ENCODE measurements at regions not wholly inside any gene's neighbourhood (a gene's known extent, or its start where the extent isn't known, plus 50 kb on each side); places are given as distances from the start of the nearest gene placed in this dataset.

- H3K36me3 ChIP-seq (ENCODE audit: control insufficient read depth, insufficient read depth, low read length), result no peaks in the 10 kb centered on the region
- no peak for DNase-seq (ENCODE audit: low read depth in 2 of 2)
Measured at GRCh38 chr10:28801869-28802268, 124.5 kb downstream of the BAMBI start.

GRCh38 chr10:28805390-28805789 is 128.1 kb downstream of the BAMBI start:
- no peak overlapping the region for H3K27ac ChIP-seq (ENCODE audit: insufficient read depth, low read length)
- no peak for TF ChIP-seq EZH2 (IDR thresholded peaks at IDR 0.05; ENCODE audit: low read length, missing control alignments)
- no peak for TF ChIP-seq CTCF (conservative IDR thresholded peaks at IDR 0.05 in 1 of 2, IDR thresholded peaks at IDR 0.05 in 1 of 2; ENCODE audit: low read depth in 1 of 2, low read length in 2 of 2)
- no peak overlapping the region for H3K4me3 ChIP-seq (replicated peaks in 1 of 4; ENCODE audit: control extremely low read depth in 1 of 4, insufficient read depth in 1 of 4, low read depth in 3 of 4, low read length in 4 of 4)
- H3K27me3 ChIP-seq (ENCODE audit: control insufficient read depth, insufficient read depth, low read length), result no peaks in the 10 kb centered on the region
- H3K9me3 ChIP-seq (ENCODE audit: control insufficient read depth, insufficient read depth, low read depth, low read length), result no peaks in the 10 kb centered on the region
- H3K79me2 ChIP-seq (ENCODE audit: control insufficient read depth, insufficient read depth, low read length), result no peaks in the 10 kb centered on the region
- H3K9ac ChIP-seq (ENCODE audit: insufficient read depth, low read length), result no peak overlapping the region
- no peak overlapping the region for H3K4me2 ChIP-seq (ENCODE audit: extremely low read depth, insufficient read depth, low read length)
- no peaks in the 10 kb centered on the region for H4K20me1 ChIP-seq (ENCODE audit: control insufficient read depth, extremely low read depth, insufficient read depth, low read length)
- DNase-seq (ENCODE audit: low read depth in 2 of 2), result no peak
- H3K4me1 ChIP-seq (ENCODE audit: control insufficient read depth, extremely low read depth, insufficient read depth, low read length), result peaks cover 4% of the 10 kb centered on the region
- no peak overlapping the region for H2AFZ ChIP-seq (ENCODE audit: low read length)
- no peaks in the 10 kb centered on the region for H3K36me3 ChIP-seq (ENCODE audit: control insufficient read depth, insufficient read depth, low read length)

More at GRCh38 chr10:28801869-28802268, 124.5 kb downstream of the BAMBI start:
- Histone ChIP-seq H4K20me1 (ENCODE audit: control insufficient read depth, extremely low read depth, insufficient read depth, low read length) (no peaks in the 10 kb centered on the region), H3K4me3 (replicated peaks in 1 of 4; ENCODE audit: control extremely low read depth in 1 of 4, insufficient read depth in 1 of 4, low read depth in 3 of 4, low read length in 4 of 4) (no peak overlapping the region), H3K9ac (ENCODE audit: insufficient read depth, low read length) (no peak overlapping the region), H3K27me3 (ENCODE audit: control insufficient read depth, insufficient read depth, low read length) (no peaks in the 10 kb centered on the region), H3K9me3 (ENCODE audit: control insufficient read depth, insufficient read depth, low read depth, low read length) (no peaks in the 10 kb centered on the region), H2AFZ (ENCODE audit: low read length) (no peak overlapping the region), H3K79me2 (ENCODE audit: control insufficient read depth, insufficient read depth, low read length) (no peaks in the 10 kb centered on the region), H3K27ac (ENCODE audit: insufficient read depth, low read length) (no peak overlapping the region), H3K4me1 (ENCODE audit: control insufficient read depth, extremely low read depth, insufficient read depth, low read length) (peaks cover 2% of the 10 kb centered on the region), H3K4me2 (ENCODE audit: extremely low read depth, insufficient read depth, low read length) (no peak overlapping the region)
- TF ChIP-seq CTCF (conservative IDR thresholded peaks at IDR 0.05 in 1 of 2, IDR thresholded peaks at IDR 0.05 in 1 of 2; ENCODE audit: low read depth in 1 of 2, low read length in 2 of 2) (no peak), EZH2 (IDR thresholded peaks at IDR 0.05; ENCODE audit: low read length, missing control alignments) (no peak)

- Histone ChIP-seq H3K4me1 (ENCODE audit: control insufficient read depth, extremely low read depth, insufficient read depth, low read length) (peaks cover 4% of the 10 kb centered on the region), H3K9me3 (ENCODE audit: control insufficient read depth, insufficient read depth, low read depth, low read length) (no peaks in the 10 kb centered on the region), H4K20me1 (ENCODE audit: control insufficient read depth, extremely low read depth, insufficient read depth, low read length) (no peaks in the 10 kb centered on the region), H2AFZ (ENCODE audit: low read length) (no peak overlapping the region), H3K27ac (ENCODE audit: insufficient read depth, low read length) (no peak overlapping the region), H3K36me3 (ENCODE audit: control insufficient read depth, insufficient read depth, low read length) (no peaks in the 10 kb centered on the region), H3K9ac (ENCODE audit: insufficient read depth, low read length) (no peak overlapping the region), H3K27me3 (ENCODE audit: control insufficient read depth, insufficient read depth, low read length) (no peaks in the 10 kb centered on the region), H3K4me2 (ENCODE audit: extremely low read depth, insufficient read depth, low read length) (no peak overlapping the region), H3K79me2 (ENCODE audit: control insufficient read depth, insufficient read depth, low read length) (no peaks in the 10 kb centered on the region), H3K4me3 (replicated peaks in 1 of 4; ENCODE audit: control extremely low read depth in 1 of 4, insufficient read depth in 1 of 4, low read depth in 3 of 4, low read length in 4 of 4) (no peak overlapping the region)
- TF ChIP-seq EZH2 (IDR thresholded peaks at IDR 0.05; ENCODE audit: low read length, missing control alignments) (no peak), CTCF (conservative IDR thresholded peaks at IDR 0.05 in 1 of 2, IDR thresholded peaks at IDR 0.05 in 1 of 2; ENCODE audit: low read depth in 1 of 2, low read length in 2 of 2) (no peak)
- peak in 1 of 2 donors; percentile 22 for DNase-seq (ENCODE audit: low read depth in 2 of 2)
Measured at GRCh38 chr10:28806488-28806941, 129.2 kb downstream of the BAMBI start.

Measured in fibroblast of lung (primary cell).